Glutamatergic neuron (in vitro differentiated cells): ENCODE measurements at regions not wholly inside any gene's neighbourhood (a gene's known extent, or its start where the extent isn't known, plus 50 kb on each side); places are given as distances from the start of the nearest gene placed in this dataset.

ENCODE experiments used
- DNase-seq: peaks from one replicate; pipeline ENCODE4 v3.0.0; 2022
- H3K27ac Mint-ChIP-seq: one replicate; pipeline ENCODE4 v1.8.0; 2020; ENCODE audit warnings: mild to moderate bottlenecking, mixed read lengths, inconsistent platforms; ENCODE audit not compliant: unreplicated experiment
- H3K27me3 Mint-ChIP-seq: one replicate; pipeline ENCODE4 v1.8.0; 2020; ENCODE audit warnings: mild to moderate bottlenecking, moderate library complexity, mixed read lengths, inconsistent platforms; ENCODE audit not compliant: unreplicated experiment
- H3K36me3 Mint-ChIP-seq: one replicate; pipeline ENCODE4 v1.8.0; 2020; ENCODE audit warnings: mild to moderate bottlenecking, mixed read lengths, inconsistent platforms; ENCODE audit not compliant: unreplicated experiment
- H3K4me1 Mint-ChIP-seq: one replicate; pipeline ENCODE4 v1.8.0; 2020; ENCODE audit warnings: mild to moderate bottlenecking, low read depth, mixed read lengths, inconsistent platforms; ENCODE audit not compliant: unreplicated experiment
- H3K4me3 Mint-ChIP-seq: one replicate; pipeline ENCODE4 v1.8.0; 2020; ENCODE audit warnings: mild to moderate bottlenecking, mixed read lengths, inconsistent platforms; ENCODE audit not compliant: unreplicated experiment
- H3K9me3 Mint-ChIP-seq: one replicate; pipeline ENCODE4 v1.8.0; 2020; ENCODE audit warnings: mild to moderate bottlenecking, moderate library complexity, mixed read lengths, inconsistent platforms; ENCODE audit not compliant: unreplicated experiment
- CTCF ChIP-seq: fragments of 200-600 bp; sonication (generic); IDR thresholded peaks from one replicate; pipeline ENCODE4 v1.5.0; 2021; ENCODE audit not compliant: partially characterized antibody, unreplicated experiment

GRCh38 chr5:143488381-143488780 is 84.9 kb upstream of the NR3C1 start:
- no peak for TF ChIP-seq CTCF
- H3K4me1 Mint-ChIP-seq = no peaks in the 10 kb centered on the region
- no peaks in the 10 kb centered on the region for H3K27me3 Mint-ChIP-seq
- H3K9me3 Mint-ChIP-seq = peaks cover 2% of the 10 kb centered on the region
- no peaks in the 10 kb centered on the region for H3K36me3 Mint-ChIP-seq
- no peak overlapping the region for H3K4me3 Mint-ChIP-seq
- DNase-seq = no peak
- no peak overlapping the region for H3K27ac Mint-ChIP-seq

GRCh38 chr5:143484601-143485000 is 81.1 kb upstream of the NR3C1 start:
- Mint-ChIP-seq H3K36me3 (no peaks in the 10 kb centered on the region), H3K4me3 (no peak overlapping the region), H3K9me3 (peaks cover 2% of the 10 kb centered on the region), H3K4me1 (no peaks in the 10 kb centered on the region), H3K27me3 (no peaks in the 10 kb centered on the region), H3K27ac (no peak overlapping the region)
- TF ChIP-seq CTCF = no peak
- DNase-seq = no peak

- Mint-ChIP-seq H3K27ac (no peak overlapping the region), H3K4me3 (no peak overlapping the region), H3K36me3 (no peaks in the 10 kb centered on the region), H3K4me1 (no peaks in the 10 kb centered on the region), H3K27me3 (no peaks in the 10 kb centered on the region), H3K9me3 (no peaks in the 10 kb centered on the region)
- TF ChIP-seq CTCF = no peak
- no peak for DNase-seq
Observed at GRCh38 chr5:143481697-143482531, 78.4 kb upstream of the NR3C1 start.

- Mint-ChIP-seq H3K27me3 (no peaks in the 10 kb centered on the region), H3K36me3 (no peaks in the 10 kb centered on the region), H3K4me1 (no peaks in the 10 kb centered on the region), H3K4me3 (no peak overlapping the region), H3K27ac (no peak overlapping the region), H3K9me3 (peaks cover 1% of the 10 kb centered on the region)
- no peak for TF ChIP-seq CTCF
- DNase-seq = no peak
Observed at GRCh38 chr5:143480001-143480400, 76.5 kb upstream of the NR3C1 start.

- Mint-ChIP-seq H3K27me3 (no peaks in the 10 kb centered on the region), H3K9me3 (peaks cover 1% of the 10 kb centered on the region), H3K27ac (no peak overlapping the region), H3K36me3 (no peaks in the 10 kb centered on the region), H3K4me3 (no peak overlapping the region), H3K4me1 (no peaks in the 10 kb centered on the region)
- TF ChIP-seq CTCF = no peak
- DNase-seq = no peak
Observed at GRCh38 chr5:143479394-143479793, 75.9 kb upstream of the NR3C1 start.
